HG03039 (cell line): ENCODE measurements at regions not wholly inside any gene's neighbourhood (a gene's known extent, or its start where the extent isn't known, plus 50 kb on each side); places are given as distances from the start of the nearest gene placed in this dataset.

Experiments used
- ATAC-seq: cut with Tn5 transposase; IDR thresholded peaks from one replicate; pipeline ENCODE4 v1.9.1; 2021; ENCODE audit warnings: mild to moderate bottlenecking, moderate library complexity; ENCODE audit not compliant: unreplicated experiment

GRCh38 chr3:28940530-28940929 is 340.3 kb upstream of the RBMS3 start:
- ATAC-seq, result peak; percentile 90

DNA sequence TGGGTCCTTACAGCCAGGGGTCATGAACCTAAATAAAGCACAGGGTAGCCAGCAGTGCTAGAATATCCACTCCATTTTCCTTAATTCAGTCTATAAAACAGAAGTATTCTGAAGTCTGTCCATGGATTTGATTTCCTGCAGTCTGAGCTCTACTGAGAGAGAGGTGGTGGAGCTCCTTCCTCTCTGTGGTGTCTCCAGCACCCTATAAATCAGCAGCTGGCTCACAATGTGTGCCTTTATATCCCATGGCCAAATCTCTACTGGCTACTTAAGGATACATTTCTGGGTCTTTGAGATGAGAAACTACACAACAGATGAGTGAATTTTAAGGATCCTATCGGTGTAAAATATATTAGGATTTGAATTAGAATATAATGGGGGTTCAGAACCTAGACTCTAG is 339.9 kb upstream of the RBMS3 start:
- ATAC-seq, result no peak

DNA sequence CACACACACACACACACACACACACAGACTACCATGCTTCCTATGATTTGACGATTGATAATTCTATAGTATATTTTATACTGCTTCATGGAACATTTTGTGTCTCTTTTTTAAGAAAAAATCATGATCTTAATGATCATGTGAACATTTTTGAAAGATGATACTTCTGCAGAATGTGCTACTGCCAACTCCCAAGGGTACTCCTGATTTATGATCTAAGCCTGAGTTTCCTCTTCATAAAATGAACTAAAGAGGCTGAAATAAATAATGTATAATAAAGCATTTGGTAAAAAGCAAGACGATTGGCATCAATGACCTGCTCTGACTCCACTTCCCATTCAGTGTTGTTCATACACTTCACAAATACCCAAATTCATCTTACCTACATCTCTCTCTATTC is 333.8 kb upstream of the RBMS3 start:
- ATAC-seq, result no peak

GRCh38 chr3:28947751-28948150 is 333.1 kb upstream of the RBMS3 start:
- no peak for ATAC-seq

DNA sequence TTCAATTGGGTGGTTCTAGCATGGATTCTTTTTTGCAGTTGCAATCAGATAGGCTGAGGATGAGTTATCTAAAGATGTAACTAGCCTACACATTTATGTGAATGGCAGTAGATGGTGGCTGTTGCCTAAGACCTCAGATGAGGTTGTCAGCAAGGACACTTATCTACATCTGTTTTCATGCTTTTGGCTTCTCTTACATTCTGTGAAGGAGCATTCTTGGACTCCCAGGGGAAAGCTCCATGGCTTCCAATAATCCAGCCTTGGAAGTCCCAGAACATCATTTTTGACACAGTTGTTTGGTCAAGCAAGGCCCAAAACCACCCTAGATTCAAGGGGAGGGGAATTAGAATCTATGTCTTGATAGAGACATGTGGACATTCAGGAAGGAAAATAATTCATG is 332.2 kb upstream of the RBMS3 start:
- ATAC-seq, result no peak

GRCh38 chr3:28949580-28949979 is 331.3 kb upstream of the RBMS3 start:
- ATAC-seq, result no peak

- no peak for ATAC-seq
Observed at GRCh38 chr3:28950614-28951013, 330.3 kb upstream of the RBMS3 start.

DNA sequence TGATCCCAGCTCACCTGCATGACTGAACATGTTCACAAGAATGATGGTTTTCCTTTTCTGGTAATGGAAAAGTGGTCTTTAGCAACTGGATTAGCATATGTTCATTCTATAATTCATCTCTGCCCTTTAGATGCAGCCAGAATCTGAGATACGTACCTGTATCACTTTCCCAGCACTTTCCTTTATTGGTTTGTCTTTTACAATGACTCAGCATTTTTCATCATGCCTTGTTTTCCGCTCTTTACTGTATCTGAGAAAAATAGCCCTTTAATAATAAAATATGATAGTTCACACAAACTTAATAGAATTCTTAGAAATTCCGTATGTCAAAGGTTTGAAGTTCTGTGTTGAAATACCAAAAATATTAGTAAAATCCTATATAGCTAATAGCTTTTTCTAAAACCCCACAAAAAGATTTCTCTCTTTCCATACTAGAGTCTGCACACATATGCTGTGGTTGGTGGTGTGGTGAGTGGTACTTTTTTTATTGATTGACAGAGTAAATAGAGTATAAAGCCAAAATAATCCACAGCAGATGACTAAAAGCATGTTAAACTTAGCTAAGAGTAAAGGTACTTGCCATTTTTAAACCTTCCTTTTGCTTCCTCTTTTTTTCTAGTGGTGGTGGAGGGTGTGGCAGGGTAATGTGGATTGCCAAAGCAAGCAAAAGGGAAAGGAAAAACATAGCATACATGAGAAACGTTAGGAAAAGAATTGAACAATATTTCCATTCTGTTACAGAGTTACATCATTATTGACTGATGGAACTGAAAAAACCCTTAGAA is 328.9 kb upstream of the RBMS3 start:
- ATAC-seq, result no peak

DNA sequence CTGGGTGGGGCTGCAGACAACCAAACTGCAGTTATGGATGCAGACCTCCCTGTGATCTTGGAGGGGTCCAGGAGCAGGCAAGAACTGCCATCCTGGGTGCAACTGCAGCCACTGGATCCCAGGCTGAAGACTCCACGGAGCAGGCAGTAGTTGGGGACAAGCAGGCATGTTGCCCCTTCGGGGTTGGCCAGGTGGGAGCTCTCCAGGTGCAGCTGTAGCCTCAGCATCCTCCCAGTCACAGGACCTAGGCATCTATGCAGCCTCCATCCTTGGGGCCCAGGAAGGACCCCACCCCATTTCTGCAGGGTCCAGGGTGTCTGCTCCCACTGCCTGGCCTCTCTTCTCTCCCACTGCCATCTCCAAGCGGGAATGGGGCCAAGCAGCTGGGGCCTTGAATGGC is 322.2 kb upstream of the RBMS3 start:
- no peak for ATAC-seq

DNA sequence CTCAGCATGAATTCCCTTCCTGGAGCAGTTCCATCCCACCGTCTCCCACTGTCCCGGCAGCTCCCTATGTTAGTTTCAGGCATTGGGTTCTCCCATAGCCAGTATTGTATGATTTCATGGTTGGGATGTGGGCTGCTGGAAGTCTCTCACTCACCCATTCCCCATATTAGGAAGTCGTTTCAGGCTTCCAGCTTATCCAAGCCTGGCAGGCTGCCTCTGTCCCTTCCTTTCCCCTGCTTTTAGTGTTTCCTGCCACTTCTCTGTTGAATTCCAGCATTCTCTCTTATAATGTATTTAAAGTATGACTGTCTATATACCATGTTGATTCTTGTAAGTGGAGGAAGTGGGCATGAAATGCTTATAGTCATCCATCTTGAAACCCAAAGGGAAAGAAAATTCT is 309.7 kb upstream of the RBMS3 start:
- ATAC-seq, result no peak

DNA sequence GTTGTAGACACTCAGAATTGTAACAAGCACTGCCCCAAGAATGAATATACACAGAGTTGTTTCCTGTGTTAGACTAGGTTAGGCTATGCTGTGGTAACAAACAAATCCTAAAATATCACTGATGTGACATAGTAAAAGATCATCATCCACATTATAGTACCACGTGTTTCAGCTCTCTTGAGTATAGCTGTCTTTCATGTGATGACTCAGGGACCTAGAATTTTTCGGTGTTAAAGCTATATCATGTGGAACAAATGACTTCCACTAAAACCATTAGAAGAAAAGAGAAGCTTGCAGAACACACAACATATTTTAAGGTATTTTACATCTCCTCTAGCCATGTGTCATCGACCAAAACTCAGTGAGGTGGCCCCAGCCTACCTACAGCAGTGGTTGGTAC is 307.9 kb upstream of the RBMS3 start:
- peak; percentile 41 for ATAC-seq

GRCh38 chr3:28973609-28974008 is 307.3 kb upstream of the RBMS3 start:
- no peak for ATAC-seq

DNA sequence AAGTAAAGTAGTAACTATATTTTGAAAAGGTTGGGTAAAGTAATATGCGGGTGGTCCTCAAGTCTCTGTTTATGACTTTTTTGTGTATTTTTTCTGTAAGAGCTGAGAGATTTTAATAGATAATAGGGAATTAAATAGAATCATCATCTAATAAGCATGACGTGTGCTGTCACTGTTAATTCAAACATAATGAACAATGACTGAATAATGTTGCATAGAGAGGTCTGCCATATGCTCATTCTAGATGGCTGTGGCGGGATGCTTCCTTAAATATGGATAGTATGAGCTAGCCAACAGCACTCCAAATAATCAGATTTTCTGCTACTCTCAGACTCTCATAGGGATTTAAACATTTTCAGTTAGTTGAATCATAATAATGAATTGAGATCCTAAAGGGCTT is 302.8 kb upstream of the RBMS3 start:
- ATAC-seq, result no peak

- no peak for ATAC-seq
Observed at GRCh38 chr3:28980131-28980530, 300.7 kb upstream of the RBMS3 start.

DNA sequence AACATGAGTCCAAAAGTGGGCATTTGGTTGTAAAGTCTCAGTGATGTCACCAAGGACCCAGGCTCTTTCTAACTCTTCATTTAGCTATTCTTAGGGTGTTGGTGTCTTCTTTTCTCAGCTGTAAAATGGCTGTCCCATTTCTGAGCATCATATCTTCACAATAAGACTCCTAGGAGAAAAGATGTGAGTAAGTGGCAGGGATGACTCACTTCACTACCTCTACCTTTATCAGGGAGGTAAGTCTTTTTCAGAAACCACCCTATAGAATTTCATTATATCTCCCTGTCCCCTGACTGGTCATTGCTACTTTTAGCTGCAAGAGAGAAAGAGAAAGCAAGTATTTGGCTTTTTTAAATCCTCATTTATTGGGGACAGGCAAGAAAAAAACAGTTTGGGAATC is 300.2 kb upstream of the RBMS3 start:
- ATAC-seq, result no peak

- no peak for ATAC-seq
Observed at GRCh38 chr3:28982906-28983305, 298.0 kb upstream of the RBMS3 start.

DNA sequence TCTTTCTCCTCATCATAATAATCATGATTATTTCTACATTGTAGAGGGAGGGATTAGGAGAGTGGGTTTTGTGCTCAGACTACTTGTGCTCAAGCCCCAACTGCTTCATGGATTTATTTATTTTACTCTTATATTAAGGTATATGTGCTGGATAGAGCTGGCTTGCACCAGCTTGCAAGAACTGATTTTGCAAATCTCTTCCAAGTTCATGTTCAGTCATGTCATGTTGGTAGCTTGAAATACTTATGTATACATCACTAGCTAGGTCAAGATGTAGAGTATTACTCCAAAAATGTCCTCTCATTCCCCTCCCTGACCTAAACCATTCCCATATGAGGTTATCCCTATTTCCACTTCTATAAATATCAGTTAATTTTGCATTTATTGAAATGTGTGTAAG is 293.9 kb upstream of the RBMS3 start:
- no peak for ATAC-seq

- peak; percentile 85 for ATAC-seq
Observed at GRCh38 chr3:28989646-28990089, 291.2 kb upstream of the RBMS3 start.

DNA sequence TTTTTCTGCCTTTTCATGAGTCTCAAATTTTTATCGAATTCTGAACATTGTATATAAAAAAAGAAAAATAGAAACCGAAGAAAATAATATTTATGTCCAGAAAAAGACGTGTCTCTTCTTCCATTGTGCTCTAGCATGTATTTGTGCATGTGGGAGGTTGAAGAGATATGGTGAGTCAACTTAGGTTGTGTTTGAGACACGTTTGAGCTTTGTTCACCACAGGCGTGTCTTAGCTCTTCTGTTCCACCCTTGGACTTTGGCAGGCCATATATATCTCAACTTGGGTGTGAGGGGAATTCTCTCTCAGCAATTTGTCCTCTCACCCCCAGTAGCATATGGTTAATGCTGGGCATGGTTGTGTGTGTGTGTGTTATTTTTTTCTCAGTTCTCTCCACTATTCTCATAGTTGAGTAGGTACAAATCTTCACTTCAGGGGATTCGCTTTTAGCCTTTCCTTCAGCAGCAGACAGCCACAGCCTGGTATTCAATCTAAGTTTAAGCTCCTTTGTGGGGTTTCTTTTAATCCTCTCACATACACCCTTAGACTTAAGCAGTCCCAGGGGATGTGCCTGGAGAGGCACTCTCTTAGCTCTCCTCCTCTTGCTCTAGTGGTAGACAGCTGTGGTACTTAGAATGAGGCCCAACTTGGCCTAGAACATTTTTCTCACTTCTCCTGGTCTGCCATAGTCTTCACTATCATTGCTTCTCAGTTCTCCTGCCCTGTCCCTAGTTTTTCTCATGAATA is 286.5 kb upstream of the RBMS3 start:
- ATAC-seq, result no peak

DNA sequence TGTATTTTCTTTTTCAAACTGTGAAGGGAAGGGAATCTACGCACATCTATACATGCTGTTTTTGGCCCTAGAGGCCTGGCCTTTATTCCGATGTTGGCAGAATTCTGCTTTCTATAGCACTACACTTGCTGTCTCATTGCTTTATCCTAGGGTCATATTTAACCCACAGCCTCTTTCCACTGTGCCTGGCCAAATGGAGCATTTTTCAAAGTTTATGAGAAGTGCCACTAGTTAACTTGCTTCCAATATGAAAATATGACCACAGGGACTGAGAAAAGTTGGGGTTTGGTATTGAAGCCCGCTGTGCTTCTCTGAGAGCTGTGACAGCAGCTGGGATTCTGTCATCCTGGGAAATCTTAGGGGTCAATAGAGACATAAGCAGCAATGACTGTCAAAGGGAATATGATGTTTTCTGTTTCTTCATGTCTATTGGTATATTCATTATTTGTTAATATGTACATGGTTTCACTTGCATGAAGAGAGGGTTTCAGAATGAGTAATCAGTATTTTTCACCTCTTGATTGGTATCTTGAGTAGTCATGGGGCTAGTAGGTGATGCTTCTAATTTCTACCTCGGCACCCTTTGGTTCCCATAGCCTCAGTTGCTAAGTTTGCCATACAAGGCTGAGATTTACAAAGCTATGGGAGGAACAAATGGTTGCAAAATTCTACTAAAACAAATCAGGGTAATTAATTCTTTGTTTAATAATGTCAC is 275.8 kb upstream of the RBMS3 start:
- ATAC-seq, result peak; percentile 98

DNA sequence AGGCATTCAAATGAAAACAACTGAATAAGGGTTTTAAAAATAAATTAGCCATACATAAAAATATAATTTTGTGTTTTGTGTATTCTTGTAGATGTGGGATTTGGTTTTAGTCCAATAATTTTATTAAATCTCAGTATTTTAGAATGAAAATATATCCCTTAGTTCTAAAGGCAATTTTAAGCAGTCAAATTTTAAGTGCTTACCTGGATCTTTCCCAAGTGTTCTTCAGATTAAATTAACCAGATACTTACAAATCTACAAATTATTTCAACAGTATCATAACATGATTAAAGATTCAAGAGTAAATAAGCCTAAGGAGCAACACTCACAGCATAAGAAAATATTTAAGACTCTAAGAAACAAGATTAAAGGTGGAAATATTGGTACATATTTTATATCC is 275.0 kb upstream of the RBMS3 start:
- no peak for ATAC-seq

DNA sequence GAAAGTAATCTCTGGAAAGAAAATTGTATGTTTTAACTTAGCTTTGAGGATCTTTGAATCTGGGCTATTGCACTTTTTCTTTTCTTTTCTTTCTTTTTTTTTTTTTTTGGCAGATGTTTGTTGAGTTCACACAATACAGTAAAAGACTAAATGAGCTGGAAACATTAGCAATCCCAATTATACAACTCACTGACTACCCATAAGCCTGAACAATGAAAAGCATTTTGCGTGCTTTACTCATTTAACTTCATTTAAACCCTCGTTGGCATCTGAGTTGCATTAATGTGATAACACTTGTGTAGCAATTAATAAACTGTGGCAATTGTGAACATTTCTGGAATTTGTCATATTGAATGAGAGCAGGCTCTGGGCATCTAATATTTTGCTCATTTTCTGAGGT is 269.4 kb upstream of the RBMS3 start:
- ATAC-seq, result no peak
